ENCODE measurements at regions not wholly inside any gene's neighbourhood (a gene's known extent, or its start where the extent isn't known, plus 50 kb on each side); places are given as distances from the start of the nearest gene placed in this dataset.
"Not testable (repeated sequence)": the region's sequence is repeated elsewhere in the genome, so short reads cannot be mapped to it uniquely, and the experiment has no call there.

GRCh38 chr6:144476286-144476685 lies 191.2 kb downstream of the UTRN start:
- DNase-seq (ENCODE audit: low read depth): no peak

GRCh38 chr6:144477396-144477795 lies 192.3 kb downstream of the UTRN start:
- peak; percentile 28 for DNase-seq (ENCODE audit: low read depth)

DNA sequence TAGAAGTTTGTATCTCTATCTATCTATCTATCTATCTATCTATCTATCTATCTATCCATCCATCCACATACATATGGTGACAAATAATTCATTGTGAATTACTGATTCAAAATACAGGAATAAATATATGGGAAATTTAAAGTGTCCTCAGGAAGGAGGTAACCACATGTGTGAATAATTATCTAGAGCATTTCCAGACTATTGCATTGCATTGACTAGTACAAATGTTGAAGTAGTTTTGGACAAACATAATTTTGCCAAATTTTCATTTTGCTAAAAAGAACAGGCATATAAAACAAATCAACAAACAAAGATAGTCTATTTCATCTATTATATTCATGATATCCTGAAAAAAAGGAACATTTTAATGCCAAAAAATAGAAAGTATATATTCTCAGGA lies 192.7 kb downstream of the UTRN start:
- DNase-seq (ENCODE audit: low read depth): no peak

GRCh38 chr6:144478483-144478882 lies 193.3 kb downstream of the UTRN start:
- DNase-seq (ENCODE audit: low read depth): no peak

DNA sequence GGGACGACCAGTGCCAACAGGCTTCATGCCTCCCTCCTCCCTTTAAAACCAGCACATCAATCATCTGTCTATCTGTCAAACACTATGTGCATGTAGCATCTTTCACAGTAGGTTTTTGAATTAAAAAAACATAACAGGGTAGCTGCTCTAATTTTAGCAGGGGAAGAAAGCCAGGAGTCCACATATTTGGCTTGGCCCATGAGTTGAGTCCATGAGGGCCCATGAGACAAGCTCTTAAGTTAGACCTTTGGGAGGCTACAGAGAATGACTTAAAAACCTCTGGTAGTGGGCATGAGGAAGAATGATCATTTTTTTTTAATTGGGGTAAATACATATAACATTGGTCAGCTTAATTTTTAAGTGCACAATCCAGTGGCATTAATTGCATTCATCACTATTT lies 194.9 kb downstream of the UTRN start:
- no peak for DNase-seq (ENCODE audit: low read depth)

- peak; percentile 44 for DNase-seq (ENCODE audit: low read depth)
Measured at GRCh38 chr6:144480473-144480872, 195.3 kb downstream of the UTRN start.

GRCh38 chr6:144481527-144481926 lies 196.4 kb downstream of the UTRN start:
- DNase-seq (ENCODE audit: low read depth): no peak

- peak; percentile 72 for DNase-seq (ENCODE audit: low read depth)
Measured at GRCh38 chr6:144482142-144482541, 197.0 kb downstream of the UTRN start.

DNA sequence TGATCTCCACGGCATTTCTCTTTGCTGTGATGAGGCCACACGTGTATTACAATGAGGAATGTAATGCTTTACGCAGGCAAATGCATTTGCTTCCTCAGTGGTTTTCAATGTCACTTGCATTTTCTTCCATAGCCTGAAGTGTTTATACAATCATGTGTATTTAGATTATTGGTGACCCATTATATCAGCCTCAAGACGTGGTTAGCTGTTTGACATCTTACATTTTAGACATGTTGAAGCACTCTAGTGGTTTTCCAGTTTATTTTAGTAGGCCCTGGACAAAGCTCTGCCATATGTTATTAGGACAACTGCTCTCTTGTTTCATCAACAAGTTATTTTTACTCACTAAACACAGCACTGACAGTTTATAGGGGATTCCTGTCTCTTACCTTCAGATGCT lies 200.4 kb downstream of the UTRN start:
- no peak for DNase-seq (ENCODE audit: low read depth)

DNA sequence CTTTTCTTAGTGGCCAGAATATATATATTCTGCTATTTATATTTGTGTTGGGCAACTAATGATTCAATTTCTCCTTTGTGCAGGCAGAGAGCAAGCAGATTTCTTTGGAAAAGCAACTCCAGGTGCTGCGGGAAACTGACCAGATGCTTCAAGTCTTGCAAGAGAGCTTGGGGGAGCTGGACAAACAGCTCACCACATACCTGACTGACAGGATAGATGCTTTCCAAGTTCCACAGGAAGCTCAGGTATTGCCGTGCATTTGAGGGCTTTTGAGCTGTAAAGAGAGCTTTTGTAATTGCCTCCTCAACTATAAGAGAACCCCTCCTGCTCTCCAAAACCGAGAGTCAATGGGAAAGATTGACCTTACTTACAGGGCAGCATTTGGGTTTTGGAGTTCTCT lies 203.5 kb downstream of the UTRN start:
- DNase-seq (ENCODE audit: low read depth): no peak

- DNase-seq (ENCODE audit: low read depth): no peak
Measured at GRCh38 chr6:144493035-144493910, 208.1 kb downstream of the UTRN start.

GRCh38 chr6:144495076-144495475 lies 209.9 kb downstream of the UTRN start:
- not testable (repeated sequence) for DNase-seq (ENCODE audit: low read depth)

DNA sequence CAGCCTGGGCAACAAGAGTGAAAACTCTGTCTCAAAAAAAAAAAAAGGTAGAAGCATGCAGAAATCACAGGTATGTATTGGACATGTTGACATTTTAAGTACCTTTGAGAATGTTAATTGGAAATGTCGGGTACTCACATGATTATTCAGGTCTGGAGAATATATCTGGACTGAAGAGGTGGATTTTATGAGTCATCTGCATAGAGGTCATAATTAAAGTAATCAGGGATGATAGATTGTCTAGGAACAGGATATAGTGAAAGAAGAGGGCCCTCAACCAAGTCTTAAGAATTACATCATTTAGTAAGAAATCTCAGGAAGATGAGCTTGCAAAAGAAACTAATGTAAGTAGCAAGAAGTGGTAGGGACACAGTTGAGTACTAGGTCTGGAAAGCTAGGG lies 212.5 kb downstream of the UTRN start:
- no peak for DNase-seq (ENCODE audit: low read depth)

DNA sequence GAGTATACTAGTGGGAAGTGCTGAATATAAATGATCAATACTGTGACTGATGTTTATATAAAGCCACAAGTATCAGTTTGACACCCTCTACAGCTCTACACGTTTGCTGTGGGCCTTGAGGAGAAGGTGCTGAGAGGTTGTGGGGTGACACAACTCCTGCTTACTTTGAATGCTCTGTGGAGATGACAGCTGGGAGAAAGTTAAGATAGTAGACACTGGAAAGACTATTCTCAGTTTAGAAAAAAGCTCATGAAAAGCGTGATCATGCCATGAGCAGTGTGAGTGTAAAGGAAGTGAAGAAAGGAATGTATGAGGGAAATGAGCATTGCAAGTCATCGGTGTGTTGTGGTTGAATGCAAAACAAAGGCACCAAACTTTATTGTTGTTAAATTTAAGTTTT lies 215.8 kb downstream of the UTRN start:
- DNase-seq (ENCODE audit: low read depth): no peak

GRCh38 chr6:144505214-144505613 lies 220.1 kb downstream of the UTRN start:
- DNase-seq (ENCODE audit: low read depth): not testable (repeated sequence)

DNA sequence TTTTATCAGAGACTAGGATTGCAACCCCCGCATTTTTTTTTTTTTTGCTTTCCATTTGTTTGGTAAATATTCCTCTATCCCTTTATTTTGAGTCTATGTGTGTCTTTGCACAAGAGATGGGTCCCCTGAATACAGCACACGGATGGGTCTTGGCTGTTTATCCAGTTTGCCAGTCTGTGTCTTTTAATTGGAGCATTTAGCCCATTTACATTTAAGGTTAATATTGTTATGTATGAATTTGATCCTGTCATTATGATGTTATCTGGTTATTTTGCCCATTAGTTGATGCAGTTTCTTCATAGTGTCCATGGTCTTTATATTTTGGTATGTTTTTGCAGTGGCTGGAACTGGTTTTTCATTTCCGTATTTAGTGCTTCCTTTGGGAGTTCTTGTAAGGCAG lies 220.9 kb downstream of the UTRN start:
- not testable (repeated sequence) for DNase-seq (ENCODE audit: low read depth)

GRCh38 chr6:144507772-144508312 lies 222.7 kb downstream of the UTRN start:
- DNase-seq (ENCODE audit: low read depth): not testable (repeated sequence)

- no peak for DNase-seq (ENCODE audit: low read depth)
Measured at GRCh38 chr6:144510859-144511258, 225.7 kb downstream of the UTRN start.

DNA sequence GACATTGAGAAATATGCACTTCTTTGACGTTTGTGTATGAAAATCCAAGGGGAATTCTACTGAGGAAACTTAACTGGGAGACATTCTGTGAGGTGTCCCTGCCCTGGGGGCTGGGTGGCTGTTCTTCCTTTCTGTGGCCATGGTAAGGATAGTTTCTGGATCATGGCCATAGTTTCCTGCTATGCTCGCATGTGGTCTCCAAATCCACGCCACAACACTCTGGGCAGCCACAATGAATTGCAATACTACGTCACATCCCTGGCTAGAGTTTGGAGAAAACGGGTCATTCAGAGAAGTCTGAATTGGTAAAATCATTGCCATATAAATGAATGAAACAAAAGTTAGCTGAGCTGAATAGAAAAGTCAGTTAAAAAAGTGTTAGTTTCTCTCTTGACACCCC lies 230.6 kb downstream of the UTRN start:
- no peak for DNase-seq (ENCODE audit: low read depth)

GRCh38 chr6:144519426-144519825 lies 234.3 kb downstream of the UTRN start:
- DNase-seq (ENCODE audit: low read depth): no peak

- DNase-seq (ENCODE audit: low read depth): peak; percentile 88
Measured at GRCh38 chr6:144528743-144529425, 243.7 kb downstream of the UTRN start.

- DNase-seq (ENCODE audit: low read depth): no peak
Measured at GRCh38 chr6:144530118-144530517, 245.0 kb downstream of the UTRN start.

- DNase-seq (ENCODE audit: low read depth): not testable (repeated sequence)
Measured at GRCh38 chr6:144532238-144532637, 247.1 kb downstream of the UTRN start.

All from renal cortical epithelial cell (primary cell).